Left cardiac atrium (tissue), 4 donors: ENCODE measurements at regions not wholly inside any gene's neighbourhood (a gene's known extent, or its start where the extent isn't known, plus 50 kb on each side); places are given as distances from the start of the nearest gene placed in this dataset.

Experiments
- ATAC-seq, 2 donors: fragments of 200-7000 bp; cut with Tn5 transposase; one replicate each; pipeline ENCODE4 v1.9.1; 2020; ENCODE audit warnings: mild to moderate bottlenecking in 2 of 2, moderate library complexity in 2 of 2
- DNase-seq: peaks from one replicate; pipeline ENCODE4 v3.0.0-alpha.2; 2020
- intact Hi-C, 2 donors: fragments of 100-400 bp; cut with DNase I; formaldehyde crosslinking; loops; one replicate each; pipeline versions ENCODE4 v1.14.1 to v1.15.1; 2022 to 2023
- donor health status: DM: no; HTN: yes; CAD: no.
- donor health status: DM: no; HTN: yes; CAD: no; lungs with severe emphysema.
- donor health status: DM: yes; HTN: yes; CAD: no.
- donor health status: Dilated cardiomyopathy.

DNA sequence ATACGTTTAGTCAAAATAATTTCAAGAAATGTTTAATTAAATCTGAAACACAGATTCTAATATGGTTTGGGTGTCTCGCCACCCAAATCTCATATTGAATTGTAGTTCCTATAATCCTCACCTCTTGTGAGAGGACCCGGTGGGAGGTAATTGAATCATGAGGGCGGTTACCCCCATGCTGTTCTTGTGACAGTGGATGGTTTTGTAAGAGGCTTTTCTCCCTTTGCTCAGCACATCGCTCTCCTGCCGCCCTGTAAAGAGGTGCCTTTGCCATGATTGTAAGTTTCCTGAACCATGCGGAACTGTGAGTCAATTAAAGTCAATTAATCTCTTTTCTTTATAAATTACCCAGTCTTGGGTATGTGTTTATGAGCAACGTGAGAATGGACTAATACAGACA, 1045.1 kb upstream of the POU3F3 start:
- ATAC-seq (no peak), DNase-seq (no peak)
- intact Hi-C loops, result no loop called here

DNA sequence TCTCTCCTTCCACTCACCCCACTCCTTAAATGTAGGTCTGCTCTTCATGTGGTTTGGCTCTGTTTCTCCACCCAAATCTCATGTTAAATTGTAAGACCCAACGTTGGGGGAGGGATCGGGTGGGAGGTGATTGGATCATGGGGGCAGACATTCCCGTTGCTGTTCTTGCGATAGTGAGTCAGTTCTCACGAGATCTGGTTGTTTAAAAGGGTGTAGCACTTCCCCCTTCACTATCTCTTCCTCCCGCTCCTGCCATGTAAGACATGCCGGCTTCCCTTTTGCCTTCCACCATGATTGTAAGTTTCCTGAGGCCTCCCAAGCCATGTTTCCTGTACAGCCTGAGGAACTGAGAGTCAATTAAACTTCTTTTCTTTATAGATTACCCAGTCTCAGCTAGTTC, 1044.5 kb upstream of the POU3F3 start:
- no peak for ATAC-seq

DNA sequence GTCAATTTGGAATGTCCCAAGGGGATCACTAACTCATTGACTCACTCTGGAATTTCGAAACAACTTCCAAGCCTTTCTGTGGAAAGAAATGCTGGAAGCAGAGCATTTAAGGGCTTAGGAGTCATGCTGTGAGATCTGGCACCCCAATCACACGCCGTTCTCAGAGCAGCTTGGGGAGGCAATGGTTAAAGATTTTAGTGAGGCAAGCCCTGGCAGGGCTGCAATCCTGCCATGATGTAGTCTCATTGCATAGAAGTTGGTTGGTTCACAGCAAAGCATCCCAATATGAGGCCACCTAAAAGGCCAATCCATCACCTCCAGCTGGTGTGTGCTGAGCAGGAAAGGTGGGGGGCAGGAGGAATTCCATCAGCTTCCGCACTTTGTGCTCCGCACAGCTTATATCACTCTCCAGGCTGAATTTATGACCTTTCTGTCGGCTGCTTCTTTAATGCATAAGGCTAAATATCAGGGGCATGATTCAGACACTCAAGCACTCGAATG, 1043.9 kb upstream of the POU3F3 start:
- ATAC-seq (no peak), DNase-seq (no peak)

More for the DNA sequence above, 1044.5 kb upstream of the POU3F3 start:
- intact Hi-C loops, result no loop called here
- no peak for DNase-seq

DNA sequence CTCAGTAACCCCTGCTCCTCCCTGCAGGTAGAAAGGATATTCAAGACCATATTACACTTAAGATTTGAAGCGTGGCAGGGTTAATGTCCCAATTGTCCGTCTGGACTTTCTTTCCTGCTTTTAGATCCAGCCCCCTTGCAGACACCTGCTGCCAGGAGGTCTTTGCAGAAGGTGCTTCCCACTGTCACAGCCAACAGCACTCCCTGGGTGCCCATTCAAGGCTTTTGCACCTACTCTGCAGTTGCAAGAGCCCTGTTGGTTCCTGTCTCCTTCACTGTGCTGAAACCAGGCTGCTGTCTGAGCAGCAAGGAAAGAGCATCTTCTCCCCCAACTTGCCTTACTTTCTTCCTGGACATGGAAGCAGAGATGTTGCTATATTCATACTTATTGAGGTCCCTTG, 1043.0 kb upstream of the POU3F3 start:
- no peak for DNase-seq
- ATAC-seq, result no peak
- intact Hi-C loops, result no loop called here

More for the DNA sequence above, 1043.9 kb upstream of the POU3F3 start:
- intact Hi-C loops, result no loop called here

DNA sequence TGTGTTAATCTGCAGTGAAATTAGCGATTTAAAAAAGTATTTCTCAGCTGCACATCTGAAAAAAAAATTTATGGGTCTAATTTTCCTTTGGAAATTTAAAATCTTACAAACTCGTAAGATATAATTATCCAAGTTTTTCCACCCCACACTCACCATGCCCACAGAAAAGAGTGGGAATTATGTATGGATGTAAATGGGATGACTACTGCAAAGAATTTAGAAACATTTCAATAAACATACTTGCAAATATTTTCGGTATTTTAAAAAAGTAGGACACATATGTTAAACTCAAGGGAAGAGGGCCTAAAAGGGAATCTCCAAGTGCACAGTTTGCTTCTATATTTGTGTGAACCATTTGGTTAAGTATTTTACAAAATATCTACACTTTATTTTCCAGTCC, 1039.9 kb upstream of the POU3F3 start:
- no peak for DNase-seq
- no peak for ATAC-seq
- intact Hi-C loops, result no loop called here

DNA sequence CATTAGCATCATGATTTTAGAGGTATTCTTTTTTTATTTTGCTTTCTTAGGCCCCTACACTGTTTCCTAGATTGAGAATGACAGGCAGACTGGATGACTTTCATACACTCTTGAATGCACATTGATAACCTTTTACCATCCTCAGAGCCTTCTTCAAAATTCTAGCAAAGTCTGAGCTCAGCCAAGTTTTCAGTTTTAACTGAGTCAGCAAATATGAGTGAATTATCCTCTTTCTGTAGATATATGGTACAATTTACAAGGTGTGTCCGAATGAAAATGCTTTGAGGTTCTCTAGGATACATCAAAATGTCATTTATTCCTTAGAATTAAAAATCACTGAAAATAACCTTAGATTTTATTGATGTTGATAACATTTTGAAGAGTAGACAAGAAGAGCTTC, 1038.2 kb upstream of the POU3F3 start:
- DNase-seq, result no peak
- ATAC-seq, result no peak
- intact Hi-C loops, result no loop called here

DNA sequence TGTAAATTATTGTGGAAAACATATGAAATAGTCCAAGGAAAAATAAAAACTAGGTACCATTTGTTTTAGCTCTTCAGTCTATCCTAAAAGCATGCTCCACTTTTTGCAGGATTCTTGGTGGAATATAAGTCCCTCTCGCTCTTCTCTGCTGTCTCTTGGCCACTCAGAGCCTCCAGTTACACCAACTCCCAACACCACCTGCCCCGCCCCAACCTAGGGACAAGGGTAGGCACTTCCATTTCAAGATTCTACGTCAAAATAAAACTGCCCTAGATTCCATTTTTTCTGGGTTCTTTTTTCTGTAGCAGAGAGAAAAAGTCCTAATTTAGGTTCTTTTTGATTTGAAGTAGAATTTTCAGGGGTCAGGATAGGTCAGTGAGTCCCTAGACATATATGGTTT, 1036.2 kb upstream of the POU3F3 start:
- intact Hi-C loops, result no loop called here
- ATAC-seq (no peak), DNase-seq (no peak)

DNA sequence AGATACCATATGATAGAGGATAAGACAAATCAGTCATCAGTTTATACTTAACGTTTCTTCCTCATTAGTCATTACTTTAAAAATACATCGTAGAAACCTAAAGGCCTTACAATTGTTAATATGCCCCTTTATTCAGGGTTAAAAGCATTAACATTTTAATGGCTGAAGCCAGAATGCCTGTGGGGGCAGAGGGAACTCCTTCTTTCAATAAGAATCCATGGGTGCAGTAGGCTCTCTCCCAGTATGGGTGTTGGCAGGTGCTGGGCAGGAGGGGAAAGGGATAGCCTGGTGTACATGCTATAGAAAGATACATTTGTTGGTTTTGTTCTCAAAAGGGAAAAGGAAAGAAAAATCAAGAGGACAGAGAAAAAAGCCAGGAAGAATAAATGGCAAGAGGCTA, 1035.7 kb upstream of the POU3F3 start:
- DNase-seq, result no peak
- no peak for ATAC-seq
- intact Hi-C loops, result no loop called here

DNA sequence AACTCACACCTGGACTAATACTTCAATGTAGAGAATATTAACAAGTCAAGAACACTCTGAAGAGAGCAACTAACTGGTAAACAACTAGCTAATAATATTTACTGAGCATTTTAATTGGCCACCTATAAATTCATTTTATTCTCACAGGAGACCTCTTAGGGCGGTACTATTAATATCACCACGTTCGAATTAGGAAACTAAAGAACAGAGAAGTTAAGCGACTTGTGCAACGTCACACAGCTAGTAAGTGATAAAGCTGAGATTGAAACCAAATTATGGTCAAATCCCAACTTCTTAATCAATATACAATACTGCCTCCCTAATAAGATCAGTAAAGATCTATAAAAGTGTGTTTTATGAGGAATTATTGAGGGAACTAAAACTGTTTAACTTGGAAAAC, 1034.3 kb upstream of the POU3F3 start:
- no peak for DNase-seq
- intact Hi-C loops, result no loop called here
- no peak for ATAC-seq

DNA sequence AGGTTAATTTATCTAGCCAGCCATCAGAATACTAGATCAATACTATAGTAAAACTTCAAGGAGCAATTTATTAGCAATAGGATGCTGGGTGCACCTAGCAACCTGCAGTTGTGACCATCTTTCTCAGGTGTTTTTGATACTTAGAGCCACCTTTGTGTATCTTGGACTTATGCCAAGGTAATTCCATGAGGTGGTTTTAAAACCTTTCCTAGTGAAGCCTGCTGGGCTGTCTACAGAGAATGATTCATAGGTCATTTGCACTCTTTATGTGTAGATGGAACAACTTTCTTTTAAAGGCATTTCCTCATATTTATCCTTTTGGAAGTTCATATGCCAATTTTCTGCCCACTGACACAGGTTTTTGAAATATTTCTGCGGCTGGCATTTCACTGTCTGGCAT, 1030.1 kb upstream of the POU3F3 start:
- no peak for ATAC-seq
- intact Hi-C loops, result no loop called here
- DNase-seq, result no peak

DNA sequence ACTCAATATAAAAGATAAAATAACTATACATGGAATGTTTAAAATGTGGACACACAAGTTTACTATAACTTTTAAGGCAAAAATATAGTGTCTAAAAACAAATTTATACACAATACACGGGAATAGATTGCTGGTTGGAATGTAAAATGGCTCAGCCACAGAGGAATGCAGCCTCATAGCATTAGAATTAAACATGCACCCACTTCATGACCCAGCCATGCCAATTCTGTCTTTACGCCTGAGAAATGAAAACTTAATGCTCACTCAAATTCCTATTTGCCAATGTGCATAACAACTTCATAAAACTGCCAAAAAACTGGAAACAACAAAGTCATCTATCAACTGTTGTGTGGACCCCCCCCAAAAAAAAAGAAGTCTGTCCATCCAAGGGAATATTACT, 1006.6 kb upstream of the POU3F3 start:
- intact Hi-C loops, result no loop called here
- DNase-seq, result no peak
- no peak for ATAC-seq

DNA sequence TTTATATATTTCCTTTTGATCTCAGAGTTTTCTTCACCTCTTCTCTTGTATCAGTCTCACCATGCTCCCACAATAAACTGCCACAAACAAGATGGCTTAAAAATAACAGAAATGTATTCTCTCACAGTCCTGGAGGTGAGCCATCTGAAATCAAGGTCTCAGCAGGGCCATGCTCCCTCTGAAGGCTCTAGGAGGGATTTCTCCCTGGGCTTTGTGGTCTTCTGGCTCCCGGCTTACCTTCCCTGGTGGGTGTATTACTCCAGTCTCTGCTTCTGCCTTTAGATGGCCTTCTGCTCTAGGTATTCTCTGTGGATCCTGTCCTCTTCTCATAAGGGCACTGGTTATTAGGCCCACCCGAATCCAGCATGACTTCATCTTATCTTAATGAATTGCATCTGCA, 994.7 kb upstream of the POU3F3 start:
- ATAC-seq (no peak), DNase-seq (no peak)
- intact Hi-C loops, result no loop called here

DNA sequence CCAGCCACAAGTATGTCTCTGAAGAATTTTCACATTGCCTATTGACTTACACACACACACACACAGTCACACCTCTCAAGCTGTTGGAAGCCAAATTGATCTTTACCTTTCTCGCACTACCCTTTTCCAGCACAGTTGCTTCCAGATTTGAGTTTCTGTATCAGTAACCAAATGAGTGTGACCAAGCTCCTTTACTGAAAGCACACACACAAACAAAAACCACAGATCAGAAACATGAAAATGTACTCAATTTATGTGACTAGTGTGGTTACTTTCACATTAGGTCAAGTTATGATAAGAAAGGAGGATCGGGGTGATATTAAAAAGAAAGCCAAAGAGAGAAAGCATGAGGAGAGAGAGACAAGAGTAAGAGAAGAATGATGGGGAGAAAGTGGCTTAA, 993.9 kb upstream of the POU3F3 start:
- intact Hi-C loops, result no loop called here
- DNase-seq (no peak), ATAC-seq (no peak)

DNA sequence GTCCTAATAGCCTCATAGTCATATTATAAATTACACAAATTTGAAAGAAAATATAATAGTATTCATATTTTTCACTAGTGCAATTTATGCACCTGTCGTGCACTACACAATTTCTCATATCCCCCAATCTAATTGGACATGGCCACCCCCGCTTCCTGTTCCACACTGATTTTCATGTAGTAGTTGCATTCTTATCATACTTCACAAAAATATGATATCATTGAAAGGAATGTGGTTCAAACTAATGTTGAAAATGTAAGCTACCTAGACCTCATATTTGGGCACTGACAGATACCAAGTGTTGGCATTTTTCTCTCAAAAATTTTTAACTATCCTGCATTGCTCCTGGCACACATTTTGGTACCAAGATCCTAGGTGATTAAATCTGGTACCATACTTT, 985.5 kb upstream of the POU3F3 start:
- no peak for ATAC-seq
- DNase-seq, result no peak
- intact Hi-C loops, result no loop called here

DNA sequence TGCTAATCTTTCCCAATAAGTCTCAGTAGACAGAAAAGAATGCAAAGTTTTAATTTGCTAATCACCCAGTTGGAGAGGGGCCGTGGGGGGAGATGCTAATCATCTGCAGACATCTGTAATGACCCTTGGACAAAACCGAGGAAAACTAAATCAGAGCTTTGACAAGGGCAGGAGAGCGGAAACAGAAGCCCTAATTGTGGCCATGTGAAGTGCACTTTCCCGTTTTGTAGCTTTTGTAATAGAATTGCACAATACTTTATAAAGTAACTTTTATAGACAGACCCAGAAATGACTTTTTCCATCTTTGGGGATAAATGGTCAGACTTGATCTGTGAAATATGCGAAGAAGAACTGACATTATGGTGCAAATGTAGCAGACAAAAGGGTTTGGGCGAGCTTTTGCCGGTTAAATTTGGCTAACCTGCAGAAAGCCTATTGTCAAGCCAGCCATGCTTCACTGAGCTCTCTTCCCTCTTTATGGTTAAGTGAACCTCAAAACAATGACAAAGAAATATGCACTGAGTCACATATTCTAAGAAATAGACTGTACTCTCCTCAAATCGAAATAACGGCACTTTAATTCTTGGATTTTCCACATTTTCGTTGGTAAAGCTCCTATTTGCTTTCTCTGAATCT, 980.1 kb upstream of the POU3F3 start:
- no peak for ATAC-seq
- intact Hi-C loops, result no loop called here

DNA sequence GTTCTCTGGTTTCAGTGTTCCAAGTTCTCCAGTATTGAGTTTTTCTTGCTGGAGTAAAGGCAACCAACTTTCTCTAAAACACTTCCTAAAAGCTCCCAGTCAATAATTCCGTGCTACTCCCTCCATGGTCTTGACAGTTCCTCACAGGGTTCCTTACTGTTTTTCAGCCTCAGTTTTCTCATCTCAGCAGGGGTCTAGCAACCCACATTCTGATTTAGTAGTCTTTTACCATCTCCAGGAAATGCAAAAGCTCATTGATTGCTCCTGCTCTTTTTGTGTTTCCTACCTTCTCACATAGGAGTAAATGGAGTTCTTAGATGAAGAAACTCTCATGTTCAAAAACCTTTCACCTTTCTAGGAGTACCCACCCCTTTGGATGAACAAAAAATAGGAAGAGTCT, 978.8 kb upstream of the POU3F3 start:
- ATAC-seq, result no peak
- DNase-seq, result no peak
- intact Hi-C loops, result no loop called here

More for the DNA sequence above, 980.1 kb upstream of the POU3F3 start:
- no peak for DNase-seq

DNA sequence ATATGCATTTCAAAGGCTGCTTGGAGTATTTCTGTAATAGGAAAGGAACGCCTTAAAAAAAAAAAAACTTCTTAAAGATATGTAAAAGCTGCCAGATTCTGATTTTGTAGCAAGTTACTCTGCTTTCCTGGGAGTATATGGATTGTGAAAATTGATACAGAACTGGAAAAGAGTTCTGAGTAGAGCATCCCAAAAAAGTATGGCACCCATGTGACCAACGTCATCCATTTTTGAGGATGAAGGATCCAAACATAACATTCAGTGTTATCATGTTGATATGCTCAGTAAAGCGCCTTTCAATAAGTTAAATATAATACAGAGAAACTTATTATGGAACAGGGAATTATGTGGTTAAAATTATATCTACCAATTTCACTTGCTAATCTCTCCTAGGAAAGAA, 978.4 kb upstream of the POU3F3 start:
- DNase-seq, result no peak
- no peak for ATAC-seq
- intact Hi-C loops, result no loop called here

DNA sequence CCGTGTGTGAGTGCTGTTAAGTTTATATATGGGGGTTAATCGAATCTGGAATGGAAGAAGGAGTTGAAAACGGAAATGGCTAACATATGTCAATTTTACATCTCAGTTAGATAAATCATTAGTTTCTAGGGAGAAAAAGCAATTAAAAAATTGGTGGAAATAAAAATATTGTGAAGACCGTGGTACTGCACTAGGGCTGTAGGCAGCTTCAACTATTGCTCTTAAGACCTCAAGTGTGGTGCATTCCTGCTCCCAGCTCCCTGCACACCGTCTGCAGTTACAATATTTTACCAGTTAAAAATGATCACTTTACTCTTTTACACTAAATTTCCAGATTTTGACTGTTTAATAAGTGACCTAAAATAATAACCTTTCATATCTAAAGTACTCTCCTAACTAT, 977.3 kb upstream of the POU3F3 start:
- ATAC-seq, result no peak
- DNase-seq, result no peak
- intact Hi-C loops, result no loop called here

DNA sequence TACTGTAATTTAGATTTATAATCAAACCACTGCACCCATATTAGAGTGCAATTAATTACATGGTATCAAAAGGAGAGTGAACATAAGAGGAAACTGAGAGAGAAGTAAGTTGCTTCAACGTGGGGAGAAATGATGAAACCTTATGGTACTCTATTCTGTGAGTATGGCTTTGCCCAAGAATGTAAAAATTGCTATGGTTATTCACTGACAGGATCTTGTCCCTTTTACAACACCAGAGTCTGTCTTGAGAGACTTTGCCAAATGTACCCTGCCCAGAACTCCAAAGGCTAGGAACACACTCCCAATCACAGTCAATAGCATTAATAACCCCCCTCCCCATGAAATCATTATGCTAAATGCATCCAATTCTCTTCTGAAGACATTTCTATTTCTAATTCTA, 974.8 kb upstream of the POU3F3 start:
- ATAC-seq, result no peak
- DNase-seq, result no peak
- intact Hi-C loops, result no loop called here

DNA sequence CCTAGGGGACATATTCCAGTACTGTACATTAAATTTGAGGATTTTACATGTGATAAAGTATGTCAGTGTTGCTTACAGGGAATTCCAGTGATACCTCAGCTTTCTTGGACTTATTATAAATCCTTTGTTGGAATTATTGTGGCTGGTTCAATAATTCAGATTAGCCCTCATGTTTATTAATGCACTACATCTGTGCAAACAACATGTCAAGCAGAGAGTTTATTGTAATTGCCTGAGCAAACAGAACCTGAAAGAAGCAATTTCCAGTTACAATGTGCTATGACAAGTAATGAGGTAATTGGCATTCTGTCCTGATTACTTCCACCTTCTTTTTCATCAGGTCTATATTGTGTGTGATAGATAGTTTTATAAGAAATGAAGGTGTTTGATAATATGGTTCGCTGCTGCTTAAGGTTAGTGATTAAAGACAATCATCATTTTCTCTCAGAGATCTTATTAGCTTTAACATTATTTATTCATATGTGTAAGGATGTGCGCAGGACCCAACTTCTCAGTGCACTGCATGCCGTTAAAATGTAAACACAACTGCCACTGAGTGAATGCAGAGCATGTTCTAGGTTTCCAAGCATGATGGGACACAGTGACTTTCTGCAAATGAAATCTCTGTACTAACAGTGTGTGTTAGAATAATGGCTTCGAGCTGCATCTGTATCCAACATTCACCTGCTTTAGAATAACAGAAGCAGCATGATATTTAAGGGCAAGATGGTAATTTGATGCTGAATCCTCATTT, 973.7 kb upstream of the POU3F3 start:
- intact Hi-C loops, result no loop called here
- ATAC-seq (no peak), DNase-seq (no peak)

DNA sequence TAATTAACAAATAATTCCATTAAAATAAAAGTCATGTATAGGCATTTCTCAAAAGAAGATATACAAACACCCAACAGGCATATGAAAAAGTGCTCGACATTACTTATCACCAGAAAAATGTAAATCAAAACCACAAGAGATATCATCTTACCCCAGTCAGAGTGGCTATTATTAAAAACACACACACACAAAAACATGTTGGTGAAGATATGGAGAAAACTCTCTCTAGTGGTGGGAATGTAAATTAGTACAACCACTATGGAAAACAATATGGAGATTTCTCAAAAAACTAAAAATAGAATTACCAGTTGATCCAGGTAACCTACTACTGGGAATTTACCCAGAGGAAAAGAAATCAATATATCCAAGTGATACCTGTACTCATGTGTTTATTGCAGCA, 966.3 kb upstream of the POU3F3 start:
- intact Hi-C loops, result no loop called here
- no peak for ATAC-seq

More for the DNA sequence above, 966.3 kb upstream of the POU3F3 start:
- no peak for DNase-seq
